SK-N-MC (cell line): ENCODE measurements at regions not wholly inside any gene's neighbourhood (a gene's known extent, or its start where the extent isn't known, plus 50 kb on each side); places are given as distances from the start of the nearest gene placed in this dataset.

Source experiments
- EZH2 ChIP-seq: fragments of 200-600 bp; sonication (generic); IDR thresholded peaks from one replicate; pipeline ENCODE4 v1.6.1; 2017; ENCODE audit warnings: antibody characterized with exemption
- FOXP2 ChIP-seq: optimal IDR thresholded peaks from 2 replicates; pipeline ENCODE3; 2011; ENCODE audit warnings: mild to moderate bottlenecking, moderate library complexity; ENCODE audit not compliant: insufficient read depth; ENCODE audit errors: extremely low read length, control extremely low read depth
- POLR2AphosphoS5 ChIP-seq: IDR thresholded peaks from 2 replicates; pipeline ENCODE4 v1.6.1; 2012; ENCODE audit warnings: mild to moderate bottlenecking, low read depth, low read length, borderline replicate concordance

DNA sequence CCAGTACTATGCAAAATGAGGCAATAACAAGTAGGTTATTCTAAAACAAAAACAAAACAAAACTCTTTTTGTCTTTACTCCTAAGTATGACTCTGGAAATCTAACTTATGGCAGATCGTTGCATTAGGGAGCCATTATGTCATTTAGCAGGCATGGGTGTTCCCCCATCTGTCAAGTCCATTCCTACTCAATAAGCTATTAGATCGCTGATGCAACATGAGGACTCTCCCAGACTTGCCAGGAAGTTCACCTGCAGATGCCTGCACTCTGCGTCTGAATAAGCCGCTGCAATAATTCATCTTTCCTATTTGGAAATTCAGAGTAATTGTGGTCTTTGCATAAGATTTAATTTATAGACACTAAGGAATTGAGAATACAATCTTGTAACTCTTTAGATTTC lies 585.0 kb downstream of the KIF4B start:
- TF ChIP-seq EZH2: no peak
- no peak for TF ChIP-seq POLR2AphosphoS5
- TF ChIP-seq FOXP2: no peak
